ENCODE measurements at regions not wholly inside any gene's neighbourhood (a gene's known extent, or its start where the extent isn't known, plus 50 kb on each side); places are given as distances from the start of the nearest gene placed in this dataset.

DNA sequence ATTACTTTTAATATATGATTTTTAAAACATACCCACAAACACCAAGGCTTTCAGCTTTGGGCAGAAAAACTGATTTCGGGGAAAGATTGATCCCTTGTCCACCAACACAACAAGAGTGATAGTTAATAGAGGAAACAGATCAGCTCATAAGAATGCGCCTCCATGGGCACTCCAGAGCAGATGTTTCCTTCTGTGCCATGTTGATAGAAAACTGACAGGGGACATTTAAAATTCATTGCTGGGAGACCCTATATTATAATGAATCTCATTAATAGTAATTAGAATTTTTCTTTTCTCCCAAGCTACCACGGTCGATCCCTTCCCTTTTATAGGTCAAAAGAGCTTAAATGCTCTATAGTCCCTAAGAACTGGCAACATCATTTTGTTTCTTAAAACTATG lies 431.2 kb downstream of the IRS2 start:
- DNase-seq (ENCODE audit: extremely low read depth, insufficient read length) = no peak
- TF ChIP-seq, protein P1, sequence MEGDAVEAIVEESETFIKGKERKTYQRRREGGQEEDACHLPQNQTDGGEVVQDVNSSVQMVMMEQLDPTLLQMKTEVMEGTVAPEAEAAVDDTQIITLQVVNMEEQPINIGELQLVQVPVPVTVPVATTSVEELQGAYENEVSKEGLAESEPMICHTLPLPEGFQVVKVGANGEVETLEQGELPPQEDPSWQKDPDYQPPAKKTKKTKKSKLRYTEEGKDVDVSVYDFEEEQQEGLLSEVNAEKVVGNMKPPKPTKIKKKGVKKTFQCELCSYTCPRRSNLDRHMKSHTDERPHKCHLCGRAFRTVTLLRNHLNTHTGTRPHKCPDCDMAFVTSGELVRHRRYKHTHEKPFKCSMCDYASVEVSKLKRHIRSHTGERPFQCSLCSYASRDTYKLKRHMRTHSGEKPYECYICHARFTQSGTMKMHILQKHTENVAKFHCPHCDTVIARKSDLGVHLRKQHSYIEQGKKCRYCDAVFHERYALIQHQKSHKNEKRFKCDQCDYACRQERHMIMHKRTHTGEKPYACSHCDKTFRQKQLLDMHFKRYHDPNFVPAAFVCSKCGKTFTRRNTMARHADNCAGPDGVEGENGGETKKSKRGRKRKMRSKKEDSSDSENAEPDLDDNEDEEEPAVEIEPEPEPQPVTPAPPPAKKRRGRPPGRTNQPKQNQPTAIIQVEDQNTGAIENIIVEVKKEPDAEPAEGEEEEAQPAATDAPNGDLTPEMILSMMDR (IDR thresholded peaks at IDR 0.05; ENCODE audit: insufficient read depth, low read length, poor library complexity, severe bottlenecking) = no peak

DNA sequence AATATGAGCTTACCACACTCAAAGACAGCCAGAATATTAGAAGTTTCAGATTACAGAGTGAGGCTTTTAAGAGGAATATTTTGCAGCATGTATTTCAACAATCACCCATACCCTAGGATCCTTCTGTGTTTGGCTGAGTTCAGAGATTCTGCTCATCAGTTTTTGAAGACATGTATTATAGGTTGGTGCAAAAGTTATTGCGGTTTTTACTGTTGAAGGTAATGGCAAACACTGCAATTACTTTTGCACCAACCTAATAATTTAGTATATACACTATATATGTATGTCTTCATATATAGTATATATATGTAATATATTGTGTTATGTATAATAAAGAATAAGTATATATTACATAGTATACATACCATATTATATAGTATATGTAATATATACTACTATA lies 435.1 kb downstream of the IRS2 start:
- no peaks in the 10 kb centered on the region for H3K27me3 ChIP-seq (replicated peaks; ENCODE audit: control insufficient read depth, insufficient read depth, low read length)

More for the DNA sequence above, 431.2 kb downstream of the IRS2 start:
- Histone ChIP-seq H3K4me3 (replicated peaks; ENCODE audit: low read depth, low read length) (no peak overlapping the region), H3K27me3 (replicated peaks; ENCODE audit: control insufficient read depth, insufficient read depth, low read length) (no peaks in the 10 kb centered on the region), H3K36me3 (ENCODE audit: control insufficient read depth, insufficient read depth, low read length) (no peaks in the 10 kb centered on the region)

DNA sequence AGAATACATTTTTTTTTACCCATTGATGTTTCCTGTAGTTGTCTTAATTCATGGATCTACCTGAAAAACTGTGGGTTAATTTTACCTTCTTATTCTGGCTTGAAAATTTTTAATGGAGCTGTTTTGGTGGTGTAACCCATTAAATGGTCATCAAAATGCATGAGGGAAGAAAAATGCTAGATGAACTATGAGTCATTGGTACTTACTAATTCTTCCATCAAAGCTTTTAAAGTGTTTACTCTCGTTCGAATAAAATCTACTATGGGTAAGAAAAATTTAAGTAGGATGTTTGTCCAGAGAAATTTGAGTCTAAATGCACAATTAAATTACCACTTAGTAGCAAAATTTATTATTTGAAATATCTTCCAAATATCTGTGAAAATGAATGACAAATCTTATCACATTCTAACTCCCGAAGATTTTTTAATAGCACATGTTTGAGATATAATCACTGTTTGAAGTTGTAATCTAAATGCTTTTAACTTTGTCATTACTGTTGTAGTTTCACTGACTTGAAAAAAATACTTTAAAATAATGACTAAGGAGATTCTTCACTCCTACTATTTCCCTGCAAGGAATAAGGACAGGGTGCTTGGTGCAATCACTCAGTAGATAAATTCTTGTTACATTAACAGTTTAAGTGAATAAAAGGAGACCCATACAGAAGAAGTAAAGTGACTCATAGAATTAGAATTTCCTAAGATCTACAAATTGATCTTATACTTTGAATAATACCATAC lies 437.7 kb downstream of the IRS2 start:
- no peak for DNase-seq (ENCODE audit: extremely low read depth, insufficient read length)
- Histone ChIP-seq H3K27me3 (replicated peaks; ENCODE audit: control insufficient read depth, insufficient read depth, low read length) (no peaks in the 10 kb centered on the region), H3K36me3 (ENCODE audit: control insufficient read depth, insufficient read depth, low read length) (no peaks in the 10 kb centered on the region), H3K4me3 (replicated peaks; ENCODE audit: low read depth, low read length) (no peak overlapping the region)
- TF ChIP-seq, protein P1 (IDR thresholded peaks at IDR 0.05; ENCODE audit: insufficient read depth, low read length, poor library complexity, severe bottlenecking) = no peak

More for the DNA sequence above, 435.1 kb downstream of the IRS2 start:
- DNase-seq (ENCODE audit: extremely low read depth, insufficient read length) = no peak
- Histone ChIP-seq H3K36me3 (ENCODE audit: control insufficient read depth, insufficient read depth, low read length) (no peaks in the 10 kb centered on the region), H3K4me3 (replicated peaks; ENCODE audit: low read depth, low read length) (no peak overlapping the region)
- TF ChIP-seq, protein P1 (IDR thresholded peaks at IDR 0.05; ENCODE audit: insufficient read depth, low read length, poor library complexity, severe bottlenecking) = no peak

DNA sequence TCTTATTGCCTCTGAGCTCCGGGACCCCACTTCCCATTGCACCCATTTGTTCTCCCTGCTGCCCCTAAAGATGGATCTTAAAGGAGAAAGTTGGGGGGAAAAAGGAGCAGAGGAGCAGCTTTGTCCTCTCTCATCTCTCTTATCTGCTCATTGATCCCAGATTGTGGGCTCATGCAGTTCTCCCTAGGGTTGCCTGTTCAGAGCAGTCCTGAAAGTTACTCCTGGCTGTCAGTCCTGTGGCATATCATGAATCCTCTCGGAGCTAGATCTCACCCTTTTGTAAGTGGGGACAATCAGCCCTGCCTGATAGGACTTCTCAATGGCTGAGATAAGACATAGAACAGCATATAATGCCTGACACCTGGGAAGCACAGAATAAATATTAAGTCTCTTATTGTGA lies 440.3 kb downstream of the IRS2 start:
- TF ChIP-seq, protein P1 (IDR thresholded peaks at IDR 0.05; ENCODE audit: insufficient read depth, low read length, poor library complexity, severe bottlenecking) = no peak
- no peak overlapping the region for H3K4me3 ChIP-seq (replicated peaks; ENCODE audit: low read depth, low read length)
- H3K36me3 ChIP-seq (ENCODE audit: control insufficient read depth, insufficient read depth, low read length) = no peaks in the 10 kb centered on the region
- no peaks in the 10 kb centered on the region for H3K27me3 ChIP-seq (replicated peaks; ENCODE audit: control insufficient read depth, insufficient read depth, low read length)
- DNase-seq (ENCODE audit: extremely low read depth, insufficient read length) = no peak

DNA sequence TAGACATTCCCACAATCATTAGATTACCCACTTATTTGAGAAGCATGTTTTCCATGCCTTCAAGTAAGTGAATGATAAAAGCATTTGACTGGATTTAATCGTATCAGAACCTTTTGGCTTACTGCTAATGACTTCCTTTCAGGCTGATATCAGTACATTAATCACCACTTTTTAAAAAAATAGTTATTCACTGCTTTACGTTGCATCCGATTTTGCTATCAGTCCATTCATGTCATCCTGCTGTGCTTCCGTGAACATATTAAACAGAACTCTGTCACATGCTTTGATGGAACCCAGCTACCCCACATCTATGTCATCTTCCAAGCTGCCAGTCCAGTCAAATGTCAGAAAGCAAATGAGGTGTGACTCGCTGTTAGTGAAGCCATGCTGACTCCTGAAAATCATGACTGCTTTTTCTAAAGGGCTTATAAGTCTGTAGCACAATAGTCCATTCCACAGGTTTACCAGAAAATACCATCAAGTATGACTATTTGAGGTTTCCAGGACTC lies 440.9 kb downstream of the IRS2 start:
- TF ChIP-seq, protein P1 (IDR thresholded peaks at IDR 0.05; ENCODE audit: insufficient read depth, low read length, poor library complexity, severe bottlenecking) = no peak
- no peak for DNase-seq (ENCODE audit: extremely low read depth, insufficient read length)
- no peaks in the 10 kb centered on the region for H3K27me3 ChIP-seq (replicated peaks; ENCODE audit: control insufficient read depth, insufficient read depth, low read length)
- no peaks in the 10 kb centered on the region for H3K36me3 ChIP-seq (ENCODE audit: control insufficient read depth, insufficient read depth, low read length)
- no peak overlapping the region for H3K4me3 ChIP-seq (replicated peaks; ENCODE audit: low read depth, low read length)
